LNCaP clone FGC (cell line): ENCODE measurements at regions not wholly inside any gene's neighbourhood (a gene's known extent, or its start where the extent isn't known, plus 50 kb on each side); places are given as distances from the start of the nearest gene placed in this dataset.

ENCODE experiments used
- DNase-seq: peaks from one replicate; pipeline ENCODE4 v3.0.0-alpha.2; 2011; ENCODE audit warnings: low read depth
- H3K4me3 ChIP-seq: 2 replicates; pipeline ENCODE4 v1.5.1; 2011; ENCODE audit warnings: mild to moderate bottlenecking, low read depth, low read length, control low read depth
- TF ChIP-seq, protein P1 (sequence below): IDR thresholded peaks from 2 replicates; pipeline ENCODE4 v1.5.1; 2012; ENCODE audit warnings: mild to moderate bottlenecking; ENCODE audit not compliant: control insufficient read depth, insufficient read depth; ENCODE audit errors: extremely low read depth

DNA sequence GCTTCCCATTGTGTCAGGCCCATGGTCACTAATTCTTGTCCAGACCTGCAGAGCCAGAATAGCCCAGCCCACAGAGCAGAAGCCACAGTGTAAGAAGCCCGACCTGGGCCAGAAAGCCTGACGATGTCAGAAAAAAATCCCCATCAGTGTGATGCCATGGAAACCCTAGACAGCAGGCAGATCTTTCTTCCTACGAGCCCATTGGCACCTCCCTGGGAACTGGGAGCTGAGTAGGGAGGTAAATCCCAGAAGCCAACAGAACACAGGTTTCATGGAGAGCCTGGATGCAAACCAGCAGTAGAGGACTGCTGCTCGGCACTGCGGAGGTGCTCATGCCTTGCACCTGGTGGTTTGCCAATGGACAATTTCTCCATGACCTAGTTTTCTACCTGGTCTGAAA, 82.2 kb upstream of the SLC22A16 start:
- TF ChIP-seq, protein P1, sequence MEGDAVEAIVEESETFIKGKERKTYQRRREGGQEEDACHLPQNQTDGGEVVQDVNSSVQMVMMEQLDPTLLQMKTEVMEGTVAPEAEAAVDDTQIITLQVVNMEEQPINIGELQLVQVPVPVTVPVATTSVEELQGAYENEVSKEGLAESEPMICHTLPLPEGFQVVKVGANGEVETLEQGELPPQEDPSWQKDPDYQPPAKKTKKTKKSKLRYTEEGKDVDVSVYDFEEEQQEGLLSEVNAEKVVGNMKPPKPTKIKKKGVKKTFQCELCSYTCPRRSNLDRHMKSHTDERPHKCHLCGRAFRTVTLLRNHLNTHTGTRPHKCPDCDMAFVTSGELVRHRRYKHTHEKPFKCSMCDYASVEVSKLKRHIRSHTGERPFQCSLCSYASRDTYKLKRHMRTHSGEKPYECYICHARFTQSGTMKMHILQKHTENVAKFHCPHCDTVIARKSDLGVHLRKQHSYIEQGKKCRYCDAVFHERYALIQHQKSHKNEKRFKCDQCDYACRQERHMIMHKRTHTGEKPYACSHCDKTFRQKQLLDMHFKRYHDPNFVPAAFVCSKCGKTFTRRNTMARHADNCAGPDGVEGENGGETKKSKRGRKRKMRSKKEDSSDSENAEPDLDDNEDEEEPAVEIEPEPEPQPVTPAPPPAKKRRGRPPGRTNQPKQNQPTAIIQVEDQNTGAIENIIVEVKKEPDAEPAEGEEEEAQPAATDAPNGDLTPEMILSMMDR = no peak
- no peak overlapping the region for H3K4me3 ChIP-seq
- no peak for DNase-seq

DNA sequence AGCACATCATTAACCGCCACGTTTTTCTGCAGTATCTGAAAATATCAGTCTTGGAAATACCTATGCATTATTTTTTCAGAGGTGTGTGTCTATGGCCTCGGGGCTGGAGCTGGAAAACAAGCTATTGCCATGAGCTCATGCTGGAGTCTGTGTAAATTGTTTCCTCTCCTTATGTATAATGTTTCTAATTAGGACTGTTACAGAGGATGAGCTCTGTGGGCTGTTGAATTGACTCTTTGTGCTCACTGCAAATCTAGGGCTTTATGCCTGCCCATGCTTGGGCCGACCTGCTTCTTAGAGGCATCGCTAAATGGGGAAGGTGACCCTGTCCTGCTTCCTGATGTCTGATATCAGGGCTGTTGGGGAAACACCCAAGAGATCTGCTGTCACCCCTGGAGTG, 80.8 kb upstream of the SLC22A16 start:
- no peak overlapping the region for H3K4me3 ChIP-seq
- TF ChIP-seq, protein P1 = no peak
- no peak for DNase-seq

DNA sequence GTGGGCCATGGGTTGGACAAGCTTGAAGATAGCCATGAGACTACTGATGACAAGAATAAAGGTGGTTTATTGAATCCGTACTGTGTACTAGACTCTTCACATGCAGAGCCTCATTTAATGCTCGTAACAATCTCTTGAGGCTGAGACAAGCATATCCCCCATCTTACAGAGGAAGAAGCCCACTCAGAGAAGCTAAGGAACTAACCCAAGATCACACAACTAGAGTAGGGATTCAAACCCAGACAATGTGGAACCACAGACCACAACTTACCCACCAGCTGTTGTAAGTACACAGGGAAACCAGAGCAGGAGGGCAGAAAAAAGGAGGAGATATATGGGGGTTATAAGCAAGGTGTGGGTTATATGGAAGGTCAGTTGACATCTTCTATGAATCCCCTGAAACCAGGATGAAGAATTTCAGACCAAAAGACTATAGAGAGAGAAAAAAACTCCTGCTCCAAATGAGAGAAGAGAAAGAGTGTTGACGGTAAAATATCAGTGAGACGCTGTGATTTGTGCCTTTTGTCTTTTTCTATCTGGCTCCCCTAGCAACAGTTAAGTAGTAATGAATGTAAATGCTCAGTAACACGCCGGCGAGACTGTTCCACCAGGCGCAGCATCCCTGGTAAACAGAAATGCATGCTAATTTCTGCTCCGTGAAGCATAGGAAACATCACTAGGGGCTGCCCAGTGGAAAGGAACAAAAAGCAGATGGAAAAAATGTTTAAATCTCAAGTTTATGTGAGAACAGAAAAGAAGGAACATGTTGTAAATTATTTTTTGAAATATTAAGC, 80.1 kb upstream of the SLC22A16 start:
- TF ChIP-seq, protein P1 = no peak
- no peak overlapping the region for H3K4me3 ChIP-seq
- no peak for DNase-seq

DNA sequence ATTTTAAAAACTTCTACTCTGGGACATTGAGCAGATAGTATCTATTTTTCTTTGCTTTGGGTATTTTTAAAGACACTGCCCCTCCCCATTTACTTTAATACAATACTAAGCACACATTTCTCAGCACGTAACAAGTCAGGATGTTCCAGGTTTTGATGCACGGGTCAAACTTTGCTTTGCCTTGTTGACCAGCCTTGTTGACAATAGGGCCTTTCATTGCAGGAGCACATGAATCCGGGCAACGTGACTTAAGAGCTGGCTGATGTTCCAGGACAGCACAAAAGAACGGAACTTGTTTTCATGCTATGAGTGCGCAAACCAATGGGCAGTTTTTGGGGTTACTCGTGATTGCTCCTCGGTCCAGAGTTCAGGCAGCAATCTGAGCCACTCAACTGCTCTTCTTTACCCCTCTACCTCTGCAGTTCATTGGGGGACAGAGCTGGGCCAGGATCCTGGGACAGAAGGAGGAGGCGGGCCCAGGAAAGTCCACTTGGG, 78.6 kb upstream of the SLC22A16 start:
- peak; percentile 71 for DNase-seq
- H3K4me3 ChIP-seq = no peak overlapping the region
- TF ChIP-seq, protein P1 = no peak

DNA sequence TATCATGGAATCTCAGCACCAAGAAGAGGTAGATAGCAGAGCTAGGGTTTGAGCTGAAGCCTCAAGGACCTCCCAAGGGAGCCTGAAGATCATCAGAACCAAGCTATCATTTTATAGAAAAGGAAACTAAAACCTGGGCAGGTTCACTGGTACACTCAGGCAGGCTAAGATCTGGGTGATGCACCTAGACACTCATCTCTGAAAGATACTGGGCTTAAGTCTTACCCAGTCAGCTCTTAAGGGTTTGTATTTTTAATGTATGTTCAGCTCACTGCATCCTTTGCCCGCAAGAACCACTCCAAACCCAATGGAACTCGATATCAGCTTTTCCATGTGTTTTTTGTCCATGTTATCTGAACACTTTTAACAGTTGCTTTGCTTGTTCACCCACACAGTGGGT, 78.0 kb upstream of the SLC22A16 start:
- TF ChIP-seq, protein P1 = no peak
- H3K4me3 ChIP-seq = no peak overlapping the region
- DNase-seq = no peak

DNA sequence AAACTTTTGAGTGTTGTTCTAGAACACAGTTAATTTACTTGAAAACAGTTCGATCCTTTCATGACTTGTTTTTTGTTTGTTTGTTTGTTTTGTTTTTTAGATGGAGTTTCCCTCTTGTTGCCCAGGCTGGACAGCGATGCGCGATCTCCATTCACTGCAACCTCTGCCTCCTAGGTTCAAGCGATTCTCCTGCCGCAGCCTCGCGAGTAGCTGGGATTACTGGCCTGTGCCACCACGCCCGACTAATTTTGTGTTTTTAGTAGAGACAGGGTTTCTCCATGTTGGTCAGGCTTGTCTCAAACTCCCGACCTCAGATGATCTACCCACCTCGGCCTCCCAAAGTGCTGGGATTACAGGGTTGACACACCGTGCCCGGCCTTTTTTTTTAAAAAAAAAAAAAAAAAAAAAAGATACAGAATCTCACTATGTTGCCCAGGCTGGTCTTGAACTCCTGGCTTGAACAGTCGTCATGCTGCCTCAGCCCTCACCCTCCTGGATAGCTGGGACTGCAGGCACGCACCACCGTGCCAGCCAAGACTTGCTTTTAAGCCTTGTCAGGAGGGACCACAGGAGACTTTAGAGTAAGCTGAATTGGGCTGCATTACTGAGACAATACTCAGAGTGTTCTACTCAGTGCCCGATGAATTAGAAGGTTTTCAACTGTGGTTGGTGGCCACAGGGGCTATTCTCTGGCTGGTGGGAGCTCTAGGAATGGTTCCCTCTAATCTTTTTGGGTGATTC, 76.7 kb upstream of the SLC22A16 start:
- TF ChIP-seq, protein P1 = no peak
- DNase-seq = no peak
- H3K4me3 ChIP-seq = no peak overlapping the region
